Heart left ventricle (tissue), 13 donors: ENCODE measurements at regions not wholly inside any gene's neighbourhood (a gene's known extent, or its start where the extent isn't known, plus 50 kb on each side); places are given as distances from the start of the nearest gene placed in this dataset.

Experiments
- POLR2A ChIP-seq, 2 donors: fragments of 450-650 bp; IDR thresholded peaks; one replicate each; pipeline ENCODE4 v1.6.1; 2017; ENCODE audit warnings: antibody characterized with exemption in 2 of 2, mild to moderate bottlenecking in 2 of 2, moderate library complexity in 2 of 2
- TF ChIP-seq, protein P1 (sequence below), 12 donors: fragments of 200-600 bp; sonication (generic) in 4 of 12; IDR thresholded peaks; one replicate each; pipeline versions ENCODE4 v1.5.0 to v1.8.0; 2018 to 2022; ENCODE audit warnings: antibody characterized with exemption in 12 of 12, mild to moderate bottlenecking in 5 of 12
- donor health status: ischemic (EF 13 %, LVEDD 7.1; RV severe dilation, severe dysfunction).
- donor health status: DM: no; HTN: yes; CAD: no.
- donor health status: DM: no; HTN: no; CAD: no.
- donor health status: ischemic (EF 25% LVEDD 6.9; RV normal size, moderate dysfunction).
- donor health status: ischemic (EF 25% LVEDD 5.7; RV mildly dilated, moderate dysfunction).
- donor health status: ischemic (EF 35%, LVEDD 5.7; RV mildly dilated, moderate dysfunction).
- donor health status: nonischemic (EF 11% LVEDD 7.7; RV severe dilation, severe dysfunction).
- donor health status: DM: yes; HTN: yes; CAD: no.
- donor health status: PGD.
- donor health status: ischemic (EF 29% LVEDD 5.4; RV normal size, mild dysfunction).
- donor health status: nonischemic (EF 23%, LVEDD 6.1; RV moderate dilation, normal function).

GRCh38 chr9:108078811-108079210 is 589.2 kb upstream of the KLF4 start:
- TF ChIP-seq, protein P1, sequence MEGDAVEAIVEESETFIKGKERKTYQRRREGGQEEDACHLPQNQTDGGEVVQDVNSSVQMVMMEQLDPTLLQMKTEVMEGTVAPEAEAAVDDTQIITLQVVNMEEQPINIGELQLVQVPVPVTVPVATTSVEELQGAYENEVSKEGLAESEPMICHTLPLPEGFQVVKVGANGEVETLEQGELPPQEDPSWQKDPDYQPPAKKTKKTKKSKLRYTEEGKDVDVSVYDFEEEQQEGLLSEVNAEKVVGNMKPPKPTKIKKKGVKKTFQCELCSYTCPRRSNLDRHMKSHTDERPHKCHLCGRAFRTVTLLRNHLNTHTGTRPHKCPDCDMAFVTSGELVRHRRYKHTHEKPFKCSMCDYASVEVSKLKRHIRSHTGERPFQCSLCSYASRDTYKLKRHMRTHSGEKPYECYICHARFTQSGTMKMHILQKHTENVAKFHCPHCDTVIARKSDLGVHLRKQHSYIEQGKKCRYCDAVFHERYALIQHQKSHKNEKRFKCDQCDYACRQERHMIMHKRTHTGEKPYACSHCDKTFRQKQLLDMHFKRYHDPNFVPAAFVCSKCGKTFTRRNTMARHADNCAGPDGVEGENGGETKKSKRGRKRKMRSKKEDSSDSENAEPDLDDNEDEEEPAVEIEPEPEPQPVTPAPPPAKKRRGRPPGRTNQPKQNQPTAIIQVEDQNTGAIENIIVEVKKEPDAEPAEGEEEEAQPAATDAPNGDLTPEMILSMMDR (IDR thresholded peaks at IDR 0.05), result no peak
- no peak for TF ChIP-seq POLR2A (IDR thresholded peaks at IDR 0.05)
